Omental fat pad (tissue), 3 donors: ENCODE measurements at regions not wholly inside any gene's neighbourhood (a gene's known extent, or its start where the extent isn't known, plus 50 kb on each side); places are given as distances from the start of the nearest gene placed in this dataset.

ENCODE experiments used
- ATAC-seq: fragments of 150-250 bp; one replicate; pipeline ENCODE4 v1.9.1; 2016; ENCODE audit warnings: mild to moderate bottlenecking, moderate library complexity; ENCODE audit not compliant: low FRiP score
- DNase-seq: peaks from one replicate; pipeline ENCODE4 v3.0.0-alpha.2; 2019; ENCODE audit warnings: low spot score
- TF ChIP-seq, protein P1 (sequence below), 3 donors: fragments of 450-650 bp; IDR thresholded peaks; one replicate each; pipeline ENCODE4 v1.5.1; 2016 to 2017; ENCODE audit warnings: antibody characterized with exemption in 3 of 3, mild to moderate bottlenecking in 3 of 3, moderate library complexity in 2 of 3

DNA sequence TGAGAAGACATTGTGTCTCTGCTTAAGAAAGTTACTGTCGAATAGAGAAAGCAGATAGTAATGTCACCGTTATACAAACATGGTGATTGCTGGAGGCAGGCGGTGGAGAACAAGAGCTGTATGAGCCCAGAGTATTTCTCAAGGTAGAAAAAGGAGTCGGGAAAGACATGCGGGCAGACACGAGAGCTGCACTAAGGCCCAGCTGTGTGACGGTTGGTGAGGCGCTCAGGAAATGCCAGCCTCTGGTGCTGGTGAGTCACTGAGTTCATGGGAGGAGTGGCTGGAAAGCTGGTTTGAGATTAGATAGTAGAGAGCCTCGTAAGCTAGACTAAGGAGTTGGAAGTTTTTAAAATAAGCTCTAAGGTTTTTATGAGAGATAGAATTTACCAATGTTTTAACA, 390.9 kb upstream of the TRIB2 start:
- TF ChIP-seq, protein P1, sequence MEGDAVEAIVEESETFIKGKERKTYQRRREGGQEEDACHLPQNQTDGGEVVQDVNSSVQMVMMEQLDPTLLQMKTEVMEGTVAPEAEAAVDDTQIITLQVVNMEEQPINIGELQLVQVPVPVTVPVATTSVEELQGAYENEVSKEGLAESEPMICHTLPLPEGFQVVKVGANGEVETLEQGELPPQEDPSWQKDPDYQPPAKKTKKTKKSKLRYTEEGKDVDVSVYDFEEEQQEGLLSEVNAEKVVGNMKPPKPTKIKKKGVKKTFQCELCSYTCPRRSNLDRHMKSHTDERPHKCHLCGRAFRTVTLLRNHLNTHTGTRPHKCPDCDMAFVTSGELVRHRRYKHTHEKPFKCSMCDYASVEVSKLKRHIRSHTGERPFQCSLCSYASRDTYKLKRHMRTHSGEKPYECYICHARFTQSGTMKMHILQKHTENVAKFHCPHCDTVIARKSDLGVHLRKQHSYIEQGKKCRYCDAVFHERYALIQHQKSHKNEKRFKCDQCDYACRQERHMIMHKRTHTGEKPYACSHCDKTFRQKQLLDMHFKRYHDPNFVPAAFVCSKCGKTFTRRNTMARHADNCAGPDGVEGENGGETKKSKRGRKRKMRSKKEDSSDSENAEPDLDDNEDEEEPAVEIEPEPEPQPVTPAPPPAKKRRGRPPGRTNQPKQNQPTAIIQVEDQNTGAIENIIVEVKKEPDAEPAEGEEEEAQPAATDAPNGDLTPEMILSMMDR (IDR thresholded peaks at IDR 0.05) = no peak
- ATAC-seq (peak; percentile 48), DNase-seq (no peak)

DNA sequence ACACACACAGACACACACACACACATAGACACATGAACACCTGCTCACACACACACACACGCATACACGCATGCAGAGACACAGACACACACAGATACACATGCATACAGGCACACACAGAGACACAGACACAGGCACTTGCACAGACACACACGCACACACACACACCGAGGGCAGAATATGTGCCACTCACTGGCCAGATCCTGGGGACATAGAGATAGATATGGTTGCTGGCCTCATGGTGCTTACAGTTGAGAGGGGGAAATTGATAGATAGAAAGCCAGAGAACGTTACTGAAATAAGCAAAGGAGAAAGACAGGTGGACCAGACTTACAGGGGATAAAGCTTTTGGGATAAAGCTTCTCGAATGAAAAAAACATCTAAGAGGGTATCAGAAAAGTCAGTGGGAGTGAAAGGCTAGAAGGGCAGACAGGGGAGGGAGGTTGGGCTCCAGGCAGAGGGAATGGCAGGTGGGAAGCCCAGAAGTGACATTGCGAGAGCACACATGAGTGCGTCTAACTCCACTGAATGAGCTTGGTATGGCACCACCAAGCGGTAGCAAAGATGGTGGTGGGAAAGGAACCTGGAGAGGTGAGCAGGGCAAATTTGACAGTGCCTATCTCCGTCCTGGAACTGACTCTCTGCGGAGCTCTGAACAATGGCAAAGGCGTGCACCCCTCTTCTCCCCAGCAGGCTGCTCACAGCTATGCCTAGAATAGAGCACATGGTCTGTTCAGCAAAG, 390.1 kb upstream of the TRIB2 start:
- no peak for ATAC-seq
- no peak for DNase-seq
- TF ChIP-seq, protein P1 (IDR thresholded peaks at IDR 0.05) = no peak

DNA sequence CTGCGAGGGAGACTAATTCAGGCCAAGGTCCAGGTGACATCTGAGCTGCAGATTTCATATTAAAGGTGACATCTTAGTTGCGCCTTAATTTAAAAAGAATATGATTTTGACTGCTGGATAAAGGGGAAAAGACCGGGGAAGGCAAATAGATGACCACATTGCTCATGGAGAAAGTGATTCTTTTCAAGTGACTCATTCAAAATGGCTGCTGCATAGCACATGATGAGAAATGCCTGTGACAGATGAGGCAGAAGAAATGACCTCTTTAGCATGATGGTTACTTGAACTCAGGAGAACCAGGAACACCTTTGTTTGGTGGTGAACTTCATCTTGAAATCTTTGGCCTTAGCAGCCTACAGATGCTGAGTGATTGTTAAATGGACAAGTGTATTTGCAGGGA, 385.8 kb upstream of the TRIB2 start:
- TF ChIP-seq, protein P1 (IDR thresholded peaks at IDR 0.05) = no peak
- DNase-seq (no peak), ATAC-seq (no peak)

DNA sequence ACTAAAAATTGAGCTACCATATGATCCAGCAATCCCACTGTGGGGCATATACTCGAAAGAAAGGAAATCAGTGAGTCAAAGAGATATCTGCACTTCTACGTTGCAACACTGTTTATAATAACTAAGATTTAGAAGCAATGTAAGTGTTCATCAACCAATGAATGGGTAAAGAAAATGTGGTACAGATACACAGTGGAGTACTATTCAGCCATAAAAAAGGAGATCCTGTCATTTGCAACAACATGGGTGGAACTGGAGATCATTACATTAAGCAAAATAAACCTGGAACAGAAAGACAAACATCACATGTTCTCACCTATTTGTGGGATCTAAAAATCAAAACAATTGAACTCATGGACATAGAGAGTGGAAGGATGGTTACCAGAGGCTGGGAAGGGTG, 385.0 kb upstream of the TRIB2 start:
- no peak for DNase-seq
- no peak for ATAC-seq
- TF ChIP-seq, protein P1 (IDR thresholded peaks at IDR 0.05) = no peak

DNA sequence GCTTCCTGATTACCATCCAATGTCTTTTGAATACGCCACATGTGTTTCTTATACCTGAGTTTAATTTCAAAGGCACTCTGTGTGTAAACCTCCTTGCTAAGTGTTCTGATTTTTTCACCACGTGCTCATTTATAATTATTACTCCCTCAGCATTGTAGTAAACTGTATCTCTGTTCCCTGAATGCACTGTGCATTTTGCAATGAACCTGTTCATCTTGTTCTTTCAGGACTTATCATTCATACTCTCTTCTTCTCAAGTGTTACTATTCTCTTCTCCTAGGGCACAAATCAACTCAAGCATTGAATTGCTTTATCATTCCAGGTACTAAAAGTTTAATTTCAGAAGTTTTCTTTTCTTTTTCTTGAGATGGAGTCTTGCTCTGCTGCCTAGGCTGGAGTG, 383.4 kb upstream of the TRIB2 start:
- TF ChIP-seq, protein P1 (IDR thresholded peaks at IDR 0.05) = no peak
- ATAC-seq (no peak), DNase-seq (no peak)

DNA sequence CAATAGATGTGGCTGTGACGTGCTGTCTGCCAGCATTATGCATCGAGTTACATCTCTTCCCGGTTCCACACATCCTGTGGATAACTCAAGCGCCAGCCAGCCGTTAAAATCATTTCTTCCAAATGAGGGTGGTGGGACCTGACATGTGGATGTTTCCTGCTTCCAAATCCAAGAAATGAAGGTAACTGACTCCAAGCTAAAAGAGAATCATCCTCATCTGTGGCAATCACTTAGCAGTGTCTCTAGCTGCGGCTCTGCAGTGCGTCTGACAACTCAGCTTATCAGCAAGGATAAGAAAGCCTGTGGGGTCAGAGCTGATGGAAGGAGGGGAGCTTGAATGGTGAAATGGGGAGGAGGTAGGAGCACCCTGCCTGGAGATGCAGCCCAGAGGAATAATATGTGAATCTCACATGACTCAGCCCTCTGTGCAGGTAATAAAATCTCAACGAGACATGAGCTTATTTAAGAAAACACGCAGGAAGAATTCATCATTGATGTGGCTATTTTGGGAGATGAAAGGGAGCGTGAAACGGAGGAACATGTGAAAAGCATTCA, 382.2 kb upstream of the TRIB2 start:
- TF ChIP-seq, protein P1 (IDR thresholded peaks at IDR 0.05) = no peak
- no peak for ATAC-seq
- no peak for DNase-seq

DNA sequence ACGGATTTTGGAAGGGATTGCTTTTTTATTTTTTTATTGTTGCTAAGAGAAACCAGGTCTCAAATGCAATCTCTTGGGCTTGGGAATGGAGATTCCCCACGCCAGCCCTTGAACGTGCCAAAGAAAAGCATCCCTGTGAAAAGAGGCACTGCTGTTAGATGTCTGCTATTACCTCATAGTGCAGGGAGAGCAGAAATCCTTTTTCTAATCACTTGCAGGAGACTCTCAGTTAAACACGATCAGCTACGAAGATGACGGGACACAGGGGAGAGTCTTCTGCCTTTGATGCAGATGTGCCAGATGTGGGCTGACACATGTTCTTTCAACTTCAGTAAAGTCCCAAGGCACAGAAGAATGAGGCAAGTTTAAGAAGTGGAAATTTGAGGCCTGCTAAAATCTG, 381.6 kb upstream of the TRIB2 start:
- TF ChIP-seq, protein P1 (IDR thresholded peaks at IDR 0.05) = no peak
- DNase-seq = no peak
- ATAC-seq = no peak
